Midbrain (tissue), 1 donor: ENCODE measurements at regions not wholly inside any gene's neighbourhood (a gene's known extent, or its start where the extent isn't known, plus 50 kb on each side); places are given as distances from the start of the nearest gene placed in this dataset.

ENCODE experiments used
- DNase-seq: peaks from one replicate; lab custom pipeline; 2025; lab: John Stamatoyannopoulos, UW

DNA sequence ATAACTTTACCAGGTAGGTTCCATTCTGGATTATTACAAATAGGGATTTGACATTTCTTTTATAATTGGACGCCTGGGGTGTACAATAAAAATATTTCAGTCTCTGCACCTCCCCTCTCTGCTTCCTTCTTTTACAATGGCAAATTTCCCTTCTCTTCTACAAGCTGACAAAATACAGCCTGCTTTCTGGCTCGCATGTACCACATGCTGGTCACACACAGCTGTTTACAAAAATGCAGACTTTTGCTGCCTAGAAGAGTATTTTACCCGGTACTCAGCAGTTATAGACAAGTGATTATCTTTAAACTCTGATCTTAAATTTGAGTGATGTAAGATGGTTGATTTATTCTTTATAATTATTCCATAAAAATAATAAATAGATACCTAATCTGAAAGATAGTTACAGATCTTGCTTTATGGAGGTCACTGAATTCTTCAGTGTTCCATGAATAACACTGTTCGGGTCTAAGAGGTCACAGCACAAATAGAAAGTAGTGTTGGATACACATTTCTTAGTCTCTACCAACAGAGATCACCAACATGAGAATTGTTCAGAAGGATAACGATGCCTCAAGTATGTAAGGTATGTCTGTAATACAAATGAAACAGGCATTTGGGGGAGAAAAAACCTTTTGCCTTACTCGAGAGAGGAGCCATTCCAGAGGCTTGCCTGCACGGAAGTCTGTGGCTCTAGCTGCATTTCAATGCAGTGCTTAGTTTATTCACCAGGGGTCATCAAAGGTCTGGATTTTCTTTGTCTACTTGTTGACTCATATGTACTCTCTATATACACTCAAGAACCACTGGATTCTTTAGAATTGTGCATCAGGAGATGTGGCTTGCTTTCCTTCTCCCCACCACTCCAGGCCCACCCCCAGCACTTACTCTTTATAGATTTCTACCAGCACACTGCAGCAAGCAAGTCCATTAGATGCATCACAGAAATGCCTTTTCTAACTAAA lies 206.6 kb upstream of the RFX3 start:
- DNase-seq: peak; percentile 84

DNA sequence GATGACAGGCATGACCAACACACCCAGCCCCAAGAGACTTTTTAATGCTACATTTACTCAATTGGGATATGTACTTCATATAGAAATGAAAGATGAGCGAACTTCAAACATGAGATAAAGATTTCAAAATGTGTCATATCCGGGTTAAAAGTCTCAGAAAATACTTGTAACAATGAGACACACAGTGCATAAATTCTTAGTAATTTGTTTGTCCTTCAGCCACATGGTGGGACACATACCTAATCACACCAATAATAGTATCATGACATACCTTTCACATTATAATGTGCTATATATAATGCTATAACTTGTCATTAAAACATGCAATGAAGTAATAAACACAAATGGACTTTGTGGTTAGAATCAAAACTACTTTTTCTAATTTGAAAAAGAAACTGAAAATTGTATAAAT lies 204.7 kb upstream of the RFX3 start:
- no peak for DNase-seq

DNA sequence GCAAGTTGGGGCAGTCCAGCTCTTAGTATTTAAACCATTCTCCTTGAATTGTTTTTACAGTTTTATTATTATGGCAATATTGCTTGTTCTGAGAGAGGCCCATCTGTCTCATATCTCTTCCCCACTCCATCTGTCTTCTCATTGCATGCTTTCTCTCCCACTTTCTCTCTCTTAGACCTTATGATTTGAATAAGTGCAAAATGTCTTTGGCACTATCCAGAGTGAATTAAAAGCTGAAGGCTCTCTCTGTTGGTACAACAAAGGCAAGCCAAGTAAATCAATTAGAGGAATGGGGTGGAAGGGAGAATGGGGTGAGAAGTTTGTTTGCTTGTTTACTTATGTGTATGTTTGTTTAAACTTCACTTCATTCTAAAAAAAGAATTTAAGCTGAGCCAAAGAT lies 195.3 kb upstream of the RFX3 start:
- no peak for DNase-seq

DNA sequence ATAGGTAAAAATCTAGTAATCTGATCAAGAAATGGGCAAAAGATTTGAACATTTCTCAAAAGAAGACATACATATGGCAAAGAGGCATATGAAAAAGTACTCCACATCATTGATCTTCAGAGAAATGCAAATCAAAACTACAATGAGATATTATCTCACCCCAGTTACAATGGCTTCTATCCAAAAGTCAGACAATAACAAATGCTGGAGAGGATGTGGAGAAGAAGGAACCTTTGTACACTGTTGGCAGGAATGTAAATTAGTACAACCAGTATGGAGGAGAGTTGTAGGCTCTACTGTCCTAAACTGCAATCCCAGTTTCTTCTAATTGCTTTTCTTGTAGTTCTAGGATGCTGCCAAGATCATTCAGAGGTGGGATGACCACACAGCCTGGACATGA lies 193.5 kb upstream of the RFX3 start:
- DNase-seq: peak; percentile 41

DNA sequence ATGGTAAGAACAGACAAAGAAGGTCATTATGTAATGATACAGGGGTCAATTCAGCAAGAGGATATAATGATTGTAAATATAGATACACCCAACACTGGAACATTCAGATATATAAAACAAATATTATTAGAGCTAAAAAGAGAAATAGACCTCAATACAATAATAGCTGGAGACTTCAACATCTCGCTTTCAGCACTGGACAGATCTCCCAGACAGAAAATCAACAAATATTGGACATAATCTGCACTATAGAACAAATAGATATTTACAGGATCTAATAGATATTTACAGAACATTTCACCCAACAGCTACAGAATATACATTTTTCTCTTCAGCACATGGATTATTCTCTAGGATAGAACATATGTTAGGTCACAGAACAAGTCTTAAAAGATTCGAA lies 190.6 kb upstream of the RFX3 start:
- DNase-seq: no peak

DNA sequence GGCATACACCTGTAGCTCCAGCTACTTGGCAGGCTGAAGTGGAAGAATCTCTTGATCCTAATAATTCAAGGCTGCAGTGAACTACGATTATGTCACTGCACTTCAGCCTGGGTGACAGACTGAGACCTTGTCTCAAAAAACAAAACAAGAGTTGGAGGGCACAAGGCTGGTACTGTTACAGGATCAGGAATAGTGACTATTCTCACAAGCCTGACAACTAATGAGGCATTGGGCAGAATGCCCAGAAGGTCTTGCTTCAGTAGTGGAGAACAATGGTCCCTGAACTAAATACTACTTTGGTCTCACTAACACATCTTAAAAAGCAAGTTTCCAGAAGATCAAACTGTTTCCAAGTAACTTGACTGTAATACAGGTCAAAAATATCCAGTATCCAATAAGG lies 182.9 kb upstream of the RFX3 start:
- peak; percentile 72 for DNase-seq

DNA sequence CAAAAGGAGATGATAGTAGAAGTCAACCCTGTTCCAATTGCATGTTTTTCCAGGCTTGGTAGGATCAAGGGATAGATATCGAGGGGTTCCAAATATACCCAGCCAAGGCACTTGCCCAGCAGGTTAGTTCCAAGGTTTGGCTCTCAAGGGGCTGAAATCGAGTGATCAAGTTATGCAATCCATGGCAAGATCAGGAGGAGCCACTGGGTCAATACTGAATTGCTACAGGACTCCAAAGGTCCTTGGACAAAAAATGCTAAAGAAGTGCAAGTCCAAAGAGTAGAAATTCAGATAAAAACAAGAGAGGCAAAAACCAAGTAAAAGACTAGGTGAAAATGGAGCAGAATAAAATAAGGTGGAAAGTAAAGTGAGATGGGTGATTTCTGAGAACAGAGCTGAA lies 179.1 kb upstream of the RFX3 start:
- DNase-seq: no peak

DNA sequence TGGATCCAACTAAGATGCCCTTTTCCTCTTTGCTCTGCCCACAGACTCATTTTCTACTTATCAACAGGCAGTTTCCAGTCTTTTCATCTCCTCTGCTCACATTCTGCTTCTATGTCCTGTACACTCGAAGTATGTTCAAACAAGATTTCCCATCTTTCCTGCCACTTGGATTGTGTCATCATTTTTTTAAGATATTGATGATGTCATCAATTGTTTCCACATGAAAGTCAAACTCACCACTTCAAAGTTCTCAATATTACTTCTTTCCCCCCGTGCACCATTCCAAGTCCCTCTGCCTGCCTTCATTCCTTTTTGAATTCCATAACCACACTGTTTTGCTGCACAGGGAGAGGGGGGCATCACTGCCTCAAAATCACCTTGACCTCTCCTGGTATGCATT lies 175.0 kb upstream of the RFX3 start:
- DNase-seq: no peak

DNA sequence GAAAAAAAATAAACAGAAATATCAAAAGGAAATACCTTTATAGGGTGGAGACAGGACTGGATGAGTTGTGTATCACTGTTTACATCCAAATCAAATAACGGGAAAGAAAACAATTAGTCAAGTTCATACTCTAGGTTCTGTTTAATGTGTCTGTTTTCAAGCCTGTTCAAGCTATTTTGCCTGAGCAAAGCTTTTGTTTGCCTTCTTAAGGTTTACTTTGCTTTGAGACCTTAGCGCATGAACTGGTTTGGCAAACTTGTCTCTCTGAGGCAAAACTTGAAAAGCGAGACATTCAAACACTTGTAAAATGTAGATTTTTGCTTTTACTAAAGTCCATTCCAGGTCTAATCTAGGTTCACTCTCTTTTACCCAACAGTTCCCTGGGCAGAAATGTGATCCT lies 174.1 kb upstream of the RFX3 start:
- no peak for DNase-seq

DNA sequence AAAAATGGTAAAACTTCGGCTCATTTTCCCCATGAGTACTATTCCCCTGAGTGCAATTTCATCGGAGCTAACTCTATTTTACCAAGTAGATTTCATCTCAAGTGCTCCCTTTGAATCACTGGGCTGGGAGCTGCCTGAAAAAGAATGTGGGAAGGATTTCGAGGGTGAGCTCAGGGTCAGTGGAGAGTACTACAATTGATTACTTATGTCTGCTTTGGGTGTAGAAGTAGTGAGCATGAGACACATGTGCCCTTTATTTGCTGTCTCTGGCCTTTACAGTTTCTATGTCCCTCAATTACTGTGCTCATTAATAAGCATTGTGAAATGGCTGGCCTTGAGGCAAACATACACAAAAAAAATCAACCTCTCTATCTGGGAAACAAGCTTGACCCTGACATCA lies 172.7 kb upstream of the RFX3 start:
- DNase-seq: no peak

DNA sequence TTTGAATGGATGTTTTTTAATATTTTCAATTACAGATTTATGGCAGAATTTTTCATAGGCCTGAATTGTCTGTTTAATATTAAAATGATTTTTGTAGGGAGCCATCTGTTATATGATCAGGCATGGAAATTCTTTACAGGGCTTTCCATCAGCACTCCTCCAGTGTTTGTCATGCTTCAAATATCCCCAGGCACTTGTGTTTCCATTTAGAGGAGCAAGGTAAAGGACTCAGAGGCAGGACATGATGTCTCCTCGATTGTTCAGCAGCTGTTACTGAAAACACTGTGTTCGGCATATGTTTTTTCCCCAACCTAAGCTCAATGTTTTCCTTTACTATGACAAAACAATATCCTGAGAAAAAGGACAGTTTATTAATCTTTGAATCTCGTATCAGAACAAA lies 172.3 kb upstream of the RFX3 start:
- DNase-seq: no peak

DNA sequence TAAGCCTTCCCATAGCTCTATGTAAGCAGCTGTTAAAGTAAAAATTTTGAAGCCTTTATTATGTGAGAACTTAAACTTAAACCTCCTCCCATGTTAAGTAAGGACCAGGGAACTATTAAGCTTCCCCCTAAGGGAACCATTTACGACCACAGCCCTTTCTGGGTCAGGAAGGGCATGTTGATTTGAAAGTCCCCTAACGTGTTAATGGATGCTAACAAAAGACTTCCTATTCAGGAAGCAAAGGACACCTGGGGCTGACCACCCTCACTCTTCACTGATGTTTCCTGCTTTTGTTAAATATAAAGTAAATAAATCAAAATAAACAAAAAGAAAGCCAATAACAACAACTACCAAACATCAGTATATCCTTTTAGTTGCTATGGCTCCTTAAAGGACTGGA lies 170.6 kb upstream of the RFX3 start:
- DNase-seq: no peak

DNA sequence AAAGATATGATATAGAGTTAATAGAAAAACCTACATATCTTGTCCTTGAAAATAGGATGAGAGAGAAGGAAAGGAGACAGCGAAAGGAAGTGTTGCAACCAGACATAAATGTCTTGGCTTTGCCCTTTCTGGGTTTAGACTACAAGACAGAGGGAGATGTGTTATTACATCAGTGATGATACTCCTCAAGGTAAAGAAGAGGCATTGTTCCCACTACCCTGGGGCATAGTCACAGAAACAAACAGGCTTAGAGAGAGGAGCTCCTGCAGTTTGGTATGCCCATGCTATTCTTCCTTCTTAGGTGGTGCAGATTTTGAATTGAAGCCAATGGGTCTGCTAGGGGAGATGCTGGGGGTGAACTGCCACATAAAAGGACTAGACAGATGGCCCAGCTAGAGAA lies 166.8 kb upstream of the RFX3 start:
- DNase-seq: no peak

DNA sequence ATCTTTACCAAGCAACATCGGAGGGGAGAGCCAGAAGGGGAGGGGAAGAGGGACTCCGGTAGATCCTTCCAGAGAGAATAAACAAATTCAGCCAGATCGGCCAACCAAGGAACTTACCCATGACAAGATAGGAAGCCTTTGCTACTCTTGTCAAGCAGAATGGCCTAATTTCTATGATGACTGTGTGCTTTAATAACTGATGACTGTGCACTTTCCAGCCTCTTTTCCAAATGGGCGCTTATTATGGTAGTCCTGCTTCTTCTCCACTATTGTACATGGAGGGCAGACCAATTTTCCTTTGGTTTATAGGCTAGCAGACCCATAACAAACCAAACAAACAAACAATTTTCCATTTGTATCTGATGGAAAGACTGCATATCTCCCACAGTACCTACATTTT lies 163.8 kb upstream of the RFX3 start:
- DNase-seq: no peak

DNA sequence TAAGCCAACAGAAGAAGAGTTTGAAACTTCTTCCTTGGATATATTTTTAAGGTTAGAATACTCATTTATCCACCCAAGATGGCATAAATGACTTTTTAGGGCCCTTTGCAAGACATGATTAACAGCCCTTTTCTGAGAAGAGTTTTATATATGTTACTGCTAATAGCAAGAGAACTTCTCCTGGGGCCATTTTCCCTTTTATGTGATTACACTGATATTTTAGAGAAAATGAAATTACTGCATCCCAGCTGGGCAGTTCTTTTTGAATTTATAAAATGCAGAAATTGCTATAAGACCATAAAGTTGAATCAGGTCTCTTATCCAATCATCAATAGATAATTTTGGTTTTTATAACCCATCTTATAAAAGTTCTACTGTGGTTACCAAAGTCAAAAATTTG lies 161.3 kb upstream of the RFX3 start:
- no peak for DNase-seq

DNA sequence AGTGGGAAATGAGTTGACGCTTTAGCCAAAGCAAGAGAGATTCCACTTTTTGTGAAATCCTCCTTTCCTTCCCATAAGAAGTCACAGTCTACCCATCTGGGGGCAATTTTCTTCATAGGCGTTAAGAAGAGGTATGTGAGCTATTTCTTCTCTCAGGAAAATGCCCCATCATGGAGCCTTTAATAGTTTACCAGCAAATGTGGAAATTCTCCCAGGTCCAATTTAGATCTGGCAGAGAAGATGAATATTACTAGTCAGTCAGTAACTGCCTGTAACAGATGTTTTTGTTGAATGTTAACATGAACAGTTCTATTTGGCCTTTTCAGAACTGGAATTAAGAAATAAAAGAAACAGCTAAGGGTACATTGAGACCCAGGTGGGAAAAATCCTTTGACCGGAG lies 156.4 kb upstream of the RFX3 start:
- no peak for DNase-seq

DNA sequence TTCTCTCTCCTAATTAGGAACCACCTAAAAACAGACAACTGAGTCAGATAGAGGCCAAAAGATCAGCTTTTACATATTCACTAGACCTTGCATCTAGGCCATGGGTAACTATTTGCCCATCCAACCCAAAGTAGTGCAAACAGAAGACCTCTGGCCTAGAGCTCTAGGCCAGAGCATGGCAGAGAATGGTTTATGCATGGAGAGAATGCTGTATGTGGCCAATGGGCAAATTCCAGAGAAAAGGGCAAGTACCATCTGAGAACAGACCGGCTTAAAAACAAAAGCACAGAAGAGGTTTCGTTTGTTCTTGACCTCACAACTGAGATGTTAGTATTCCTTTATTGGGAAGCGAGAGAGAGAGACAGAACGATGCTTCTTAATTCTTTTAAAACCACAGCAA lies 151.7 kb upstream of the RFX3 start:
- DNase-seq: no peak

DNA sequence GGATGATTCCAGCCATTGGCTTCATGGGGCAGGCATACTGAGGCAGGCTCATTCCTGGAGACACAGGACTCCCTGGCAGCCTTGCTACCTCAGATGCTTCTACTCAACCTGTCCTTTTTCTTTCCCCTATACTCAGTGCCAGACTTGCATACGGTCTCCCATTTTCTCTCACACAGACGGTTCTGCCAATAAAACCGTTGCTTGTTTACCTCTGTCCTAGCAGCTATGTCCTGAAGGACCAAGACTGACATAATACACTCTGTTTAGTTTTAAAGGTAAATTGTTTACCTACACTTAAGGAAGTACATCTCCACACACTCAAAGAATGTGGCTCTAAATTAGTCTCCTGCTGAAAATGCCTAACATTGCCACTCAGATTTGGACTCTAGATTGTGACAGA lies 151.0 kb upstream of the RFX3 start:
- no peak for DNase-seq

DNA sequence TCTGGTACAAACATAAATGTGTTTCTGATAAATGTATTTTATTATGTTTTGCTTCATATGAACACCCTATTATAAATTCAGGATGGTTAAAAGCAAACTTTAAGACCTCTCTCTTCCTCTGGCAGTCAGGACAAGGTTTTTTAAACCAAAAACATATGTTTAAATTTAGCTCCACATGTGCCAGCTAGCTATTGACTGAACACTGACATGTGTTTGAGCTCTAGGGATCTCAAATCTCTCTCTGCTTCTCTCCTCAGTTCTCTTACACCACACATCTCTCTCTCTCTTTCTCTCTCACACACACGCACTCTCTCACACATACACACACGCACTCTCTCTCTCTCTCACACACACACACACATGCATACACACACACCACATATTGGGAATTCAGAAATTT lies 150.1 kb upstream of the RFX3 start:
- no peak for DNase-seq

DNA sequence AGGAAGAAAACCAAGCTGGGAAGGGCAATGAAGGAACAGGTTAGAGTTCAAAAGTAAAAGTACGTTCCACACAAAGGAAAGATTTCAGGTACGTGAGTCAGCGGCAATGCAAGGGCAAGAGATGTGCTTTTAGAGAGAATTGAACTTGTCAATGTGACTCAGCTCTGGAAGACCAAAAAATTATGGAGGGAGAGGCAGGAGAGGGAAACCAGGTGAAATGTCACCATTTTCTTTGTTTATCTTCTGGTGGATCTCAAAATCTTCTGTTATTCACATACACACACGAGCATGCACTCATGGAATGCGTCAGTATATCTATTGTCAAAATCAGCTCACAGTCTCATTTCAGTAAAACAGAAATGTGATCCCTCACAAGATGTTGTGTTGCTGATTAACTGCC lies 148.8 kb upstream of the RFX3 start:
- no peak for DNase-seq

DNA sequence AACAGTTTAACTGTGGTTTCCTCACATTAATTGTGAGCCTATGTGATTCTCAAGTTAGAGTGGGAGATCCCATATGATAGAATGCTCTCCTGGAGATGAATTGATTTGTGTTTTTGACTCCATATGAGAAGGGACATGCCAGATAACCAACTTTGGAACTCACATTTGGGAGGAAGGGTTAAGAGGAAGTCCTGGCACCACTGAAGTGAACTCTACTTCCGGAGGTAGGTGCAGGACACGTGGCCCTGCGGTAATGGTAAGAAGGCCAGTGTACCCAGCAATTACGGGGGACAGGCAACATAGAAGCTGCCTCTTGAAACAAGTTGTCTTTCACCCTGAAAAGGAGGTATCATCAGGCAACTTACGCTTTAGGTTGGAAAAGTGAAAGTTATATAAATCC lies 146.6 kb upstream of the RFX3 start:
- no peak for DNase-seq

DNA sequence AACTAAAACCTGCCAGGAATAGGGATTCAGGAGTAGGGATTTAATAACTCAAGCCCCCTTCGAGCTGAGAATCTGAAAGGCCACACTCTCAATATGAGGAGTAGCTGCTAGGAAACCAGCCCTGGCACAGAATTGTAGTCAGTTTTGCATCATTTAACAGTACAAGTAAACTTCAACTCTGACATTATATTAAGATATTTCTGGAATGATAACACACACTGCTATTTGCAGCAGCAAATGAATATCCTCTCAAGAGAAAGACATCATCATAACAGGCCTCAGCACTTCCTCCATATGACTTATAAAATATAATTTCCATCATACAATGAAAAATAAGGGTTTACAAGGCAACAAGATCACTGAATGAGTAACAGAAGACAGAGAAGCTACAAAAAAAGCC lies 138.2 kb upstream of the RFX3 start:
- DNase-seq: no peak

DNA sequence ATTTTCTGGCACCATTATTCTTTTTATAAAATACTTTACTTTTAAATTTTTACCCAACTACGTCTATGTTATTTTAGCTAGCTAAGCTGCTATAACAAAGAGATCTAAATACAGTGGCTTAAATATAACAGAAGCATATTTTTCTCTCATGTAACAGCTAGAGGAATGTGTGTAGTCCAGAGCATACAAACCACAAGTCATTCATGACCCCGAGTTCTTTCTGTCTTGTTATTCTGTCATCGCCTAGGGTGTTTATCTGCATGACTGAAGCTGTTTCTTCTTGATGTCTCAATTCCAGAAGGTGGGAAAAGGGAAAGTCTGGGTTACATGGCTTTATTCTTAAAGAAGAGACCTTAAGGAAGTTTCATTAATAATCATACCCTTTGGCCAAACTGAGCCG lies 136.9 kb upstream of the RFX3 start:
- no peak for DNase-seq

DNA sequence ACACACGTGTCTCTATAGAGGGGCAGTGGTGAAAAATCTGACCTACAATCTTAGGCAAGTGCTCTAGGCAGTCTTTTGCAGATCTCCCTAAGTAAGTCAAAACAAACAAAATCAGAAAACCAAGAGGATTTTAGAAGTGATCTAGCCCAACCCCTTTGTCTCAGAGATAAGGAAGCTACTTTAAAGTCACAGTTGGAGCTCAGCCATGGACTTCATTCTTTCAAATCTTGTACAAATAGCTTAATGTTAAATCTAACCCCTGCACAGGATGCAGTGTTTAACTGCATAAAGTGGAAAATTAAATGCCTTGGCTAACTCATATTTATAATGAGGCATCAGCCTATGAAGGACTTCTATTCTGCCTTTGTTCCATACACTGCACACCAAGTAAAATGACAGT lies 135.1 kb upstream of the RFX3 start:
- DNase-seq: no peak
